Sciatic nerve (tissue), 2 donors: ENCODE measurements at regions not wholly inside any gene's neighbourhood (a gene's known extent, or its start where the extent isn't known, plus 50 kb on each side); places are given as distances from the start of the nearest gene placed in this dataset.
"Not testable (repeated sequence)": the region's sequence is repeated elsewhere in the genome, so short reads cannot be mapped to it uniquely, and the experiment has no call there.

Experiments
- ATAC-seq: fragments of 200-7000 bp; cut with Tn5 transposase; one replicate; pipeline ENCODE4 v1.9.1; 2020; ENCODE audit warnings: mild to moderate bottlenecking, moderate library complexity
- DNase-seq: peaks from one replicate; pipeline ENCODE4 v3.0.0-alpha.2; 2020; ENCODE audit warnings: low spot score
- intact Hi-C: fragments of 100-400 bp; cut with DNase I; formaldehyde crosslinking; loops from one replicate; pipeline ENCODE4 v1.14.2; 2022
- donor health status: DM: no; HTN: no; CAD: no.
- donor health status: DM: no; HTN: no; CAD: no.

DNA sequence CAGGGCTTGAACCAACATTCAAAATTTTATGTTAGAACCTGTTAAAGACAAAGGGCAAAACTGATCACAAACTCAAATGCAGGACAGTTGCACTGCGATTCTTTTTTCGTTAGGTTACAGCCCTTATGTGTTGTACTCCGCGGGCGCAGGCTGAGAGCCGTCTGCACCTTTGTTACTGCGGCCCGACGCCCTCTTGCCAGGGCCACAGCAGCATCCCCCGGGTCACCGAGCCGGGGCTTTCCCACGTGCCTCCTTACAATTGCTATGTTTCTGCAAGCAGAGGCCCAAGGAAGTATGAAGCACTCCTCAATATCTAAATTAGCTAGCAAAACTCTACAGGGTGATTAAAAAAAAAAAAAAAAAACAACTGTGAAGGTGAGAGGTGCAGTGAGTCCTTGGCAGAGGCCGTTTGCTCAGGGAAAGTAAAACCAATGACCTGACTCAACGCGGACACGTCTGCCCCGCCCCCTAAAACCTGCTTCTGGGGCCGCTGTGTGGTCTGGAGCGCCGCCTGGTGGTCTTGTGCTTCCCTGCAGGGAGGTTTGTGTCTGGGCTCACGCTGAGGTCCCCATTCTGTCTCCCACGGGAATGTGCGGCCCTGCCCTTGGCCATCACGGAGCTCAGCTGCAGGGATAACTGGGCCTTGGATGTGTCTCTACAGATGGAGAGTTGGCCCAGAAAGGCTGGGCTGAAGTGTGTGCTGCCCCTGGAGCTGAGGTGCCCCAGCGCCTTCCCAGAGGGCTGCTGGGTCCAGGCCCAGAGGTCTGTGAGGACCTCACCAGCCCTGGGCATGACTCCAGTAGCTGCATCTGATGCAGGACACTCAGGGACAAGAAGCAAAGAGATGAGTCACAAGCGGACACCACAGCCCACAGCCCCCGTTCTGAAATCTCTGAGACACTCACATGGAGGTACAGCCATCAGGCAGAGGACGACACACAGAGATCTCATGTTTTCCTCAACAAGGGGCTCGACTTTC is 418.5 kb downstream of the TMEM121 start:
- intact Hi-C loops: no loop called here
- ATAC-seq: peak; percentile 51
- DNase-seq: no peak

DNA sequence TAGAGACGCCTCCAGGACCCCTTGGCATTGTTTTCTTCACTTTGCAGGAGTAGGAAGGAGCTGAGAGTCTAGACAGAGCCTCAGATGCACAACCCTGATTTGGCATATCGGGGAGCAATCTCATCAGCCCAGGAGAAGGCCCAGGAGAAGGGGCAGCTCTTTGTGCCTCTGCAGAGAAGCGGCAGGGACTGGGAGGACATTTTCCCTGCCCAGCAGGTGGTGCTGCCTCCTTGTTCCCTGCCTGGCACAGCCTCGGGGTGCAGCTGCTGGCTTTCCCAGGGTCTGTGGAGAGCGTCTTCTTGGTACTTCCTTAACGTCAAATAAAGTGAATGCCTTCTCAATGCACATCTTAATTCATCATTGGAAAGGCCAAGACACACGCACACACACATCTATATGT is 419.5 kb downstream of the TMEM121 start:
- intact Hi-C loops: no loop called here
- ATAC-seq: no peak
- no peak for DNase-seq

DNA sequence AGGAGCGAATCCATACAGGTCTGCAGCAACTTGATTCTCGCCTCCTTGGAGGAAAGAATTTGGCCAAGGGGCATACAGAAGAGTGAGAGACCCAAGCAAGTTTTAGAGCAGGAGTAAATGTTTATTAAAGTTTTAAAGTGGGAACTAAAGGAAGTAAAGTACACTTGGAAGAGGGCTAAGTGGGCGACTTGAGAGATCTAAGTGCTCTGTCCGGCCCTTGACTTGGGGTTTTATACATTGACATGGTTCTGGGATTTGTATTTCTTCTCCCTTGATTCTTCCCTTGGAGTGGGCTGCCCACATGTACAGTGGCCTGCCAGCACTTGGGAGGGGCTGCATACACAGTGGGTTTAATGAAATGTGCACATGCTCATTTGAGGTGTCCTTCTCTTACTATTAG is 421.2 kb downstream of the TMEM121 start:
- DNase-seq (no peak), ATAC-seq (no peak)
- intact Hi-C loops: no loop called here

DNA sequence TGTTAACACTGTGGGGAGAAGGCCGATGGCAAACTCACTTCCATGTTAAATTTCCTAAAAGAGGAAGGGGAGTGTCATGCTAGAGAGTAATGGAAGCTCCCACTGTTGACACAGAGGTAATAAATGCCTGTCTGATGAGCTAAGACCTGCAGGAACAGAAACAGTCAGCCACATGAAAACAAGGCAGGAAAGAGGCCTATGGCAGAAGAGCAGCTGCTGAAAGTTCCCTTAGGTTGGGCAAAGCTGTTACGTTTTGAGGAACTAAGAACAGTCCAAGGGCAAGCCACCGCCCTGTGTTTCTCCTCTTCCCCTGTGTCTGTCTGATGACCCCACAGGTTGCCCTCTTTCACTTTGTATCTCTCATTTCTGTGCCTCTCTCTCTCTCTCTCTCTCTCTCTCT is 422.6 kb downstream of the TMEM121 start:
- intact Hi-C loops, ATAC-seq, DNase-seq: not testable (repeated sequence)

DNA sequence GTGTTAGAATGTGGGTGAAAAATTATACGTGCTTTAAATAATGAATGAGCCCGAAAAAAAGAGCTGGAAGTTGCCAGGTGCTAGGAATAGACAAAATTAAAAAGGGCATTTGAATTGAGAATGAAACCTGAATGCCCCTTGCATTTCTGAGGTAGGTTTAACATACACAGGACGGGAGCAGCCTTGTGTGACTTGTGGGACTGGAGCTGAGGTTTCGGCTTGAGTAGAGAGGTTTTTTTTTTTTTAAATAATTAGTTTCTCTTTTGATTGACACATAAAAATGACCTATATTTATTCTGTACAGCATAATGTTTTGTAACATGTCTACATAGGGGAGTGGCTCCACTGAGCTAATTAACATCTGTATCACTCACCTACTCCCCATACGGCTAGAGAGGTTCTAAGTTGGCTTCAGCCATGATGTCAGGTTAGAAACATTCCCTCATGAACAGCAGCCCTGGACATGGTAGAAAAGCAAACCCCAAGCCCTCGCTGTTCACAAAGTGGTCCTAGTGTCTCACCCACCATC is 424.0 kb downstream of the TMEM121 start:
- intact Hi-C loops, ATAC-seq, DNase-seq: not testable (repeated sequence)

DNA sequence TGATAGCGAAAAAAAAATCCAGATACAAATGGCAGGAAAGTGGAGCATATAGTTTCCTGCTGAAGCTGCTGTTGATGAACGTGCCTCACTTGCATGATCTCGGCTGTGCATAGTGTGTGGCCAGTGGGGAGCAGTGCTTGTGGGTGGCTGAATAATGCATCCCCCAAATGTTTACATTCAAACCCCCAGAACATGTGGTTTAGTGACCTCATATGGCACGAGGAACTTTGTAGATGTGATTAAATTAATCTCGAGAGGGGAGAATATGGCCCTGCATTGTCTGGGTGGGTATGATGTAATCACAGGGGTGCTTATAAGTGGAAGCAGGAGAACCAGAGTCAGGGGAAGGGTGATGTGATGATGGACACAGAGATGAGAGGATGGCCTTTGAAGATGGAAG is 425.0 kb downstream of the TMEM121 start:
- DNase-seq (no peak), ATAC-seq (no peak)
- intact Hi-C loops: no loop called here

DNA sequence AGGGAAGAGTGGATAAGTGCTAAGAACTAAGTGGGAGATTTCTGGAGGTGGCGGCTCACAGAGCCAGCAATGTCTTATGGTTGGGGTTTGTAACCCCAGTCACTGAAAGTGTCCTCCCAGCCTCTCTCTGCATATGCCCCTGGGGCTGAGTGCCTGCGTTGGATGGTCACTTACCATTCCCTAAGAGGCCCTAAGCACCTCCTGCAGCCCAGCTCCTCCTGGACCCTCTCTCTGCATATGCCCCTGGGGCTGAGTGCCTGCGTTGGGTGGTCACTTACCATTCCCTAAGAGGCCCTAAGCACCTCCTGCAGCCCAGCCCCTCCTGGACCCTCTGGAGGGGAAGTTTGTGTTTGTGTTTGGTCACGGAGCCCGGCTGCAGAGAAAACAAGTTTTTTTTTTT is 425.8 kb downstream of the TMEM121 start:
- intact Hi-C loops: no loop called here
- ATAC-seq: no peak
- DNase-seq: no peak

DNA sequence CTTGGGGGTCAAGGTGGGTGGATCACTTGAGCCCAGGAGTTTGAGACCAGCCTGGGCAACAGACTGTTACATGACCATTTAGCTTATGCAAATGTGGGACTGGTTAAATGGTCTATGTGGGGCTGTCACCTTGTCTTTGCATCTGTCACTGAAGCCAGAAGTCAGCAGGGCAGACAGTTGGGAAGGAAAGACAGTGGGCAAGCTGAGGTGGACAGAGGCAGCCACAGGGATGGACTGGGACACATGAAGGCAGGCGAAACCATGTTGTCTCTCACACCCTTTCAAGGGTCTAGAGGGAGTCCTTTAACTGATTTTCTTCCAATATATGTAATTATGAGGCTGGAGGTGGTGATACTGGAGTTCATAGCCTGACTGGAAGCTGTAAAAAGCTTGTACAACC is 426.4 kb downstream of the TMEM121 start:
- DNase-seq (no peak), ATAC-seq (no peak)
- intact Hi-C loops: no loop called here

DNA sequence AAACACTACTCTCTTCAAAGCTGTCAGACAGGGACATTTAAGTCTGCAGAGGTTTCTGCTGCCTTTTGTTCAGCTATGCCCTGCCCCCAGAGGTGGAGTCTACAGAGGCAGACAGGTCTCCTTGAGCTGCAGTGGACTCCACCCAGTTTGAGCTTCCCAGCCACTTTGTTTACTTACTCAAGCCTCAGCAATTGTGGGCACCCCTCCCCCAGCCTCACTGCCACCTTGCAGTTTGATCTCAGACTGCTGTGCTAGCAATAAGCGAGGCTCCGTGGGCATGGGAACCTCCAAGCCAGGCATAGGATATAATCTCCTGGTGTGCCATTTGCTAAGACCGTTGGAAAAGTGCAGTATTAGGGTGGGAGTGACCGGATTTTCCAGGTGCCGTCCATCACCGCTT is 435.2 kb downstream of the TMEM121 start:
- ATAC-seq, intact Hi-C loops, DNase-seq: not testable (repeated sequence)

DNA sequence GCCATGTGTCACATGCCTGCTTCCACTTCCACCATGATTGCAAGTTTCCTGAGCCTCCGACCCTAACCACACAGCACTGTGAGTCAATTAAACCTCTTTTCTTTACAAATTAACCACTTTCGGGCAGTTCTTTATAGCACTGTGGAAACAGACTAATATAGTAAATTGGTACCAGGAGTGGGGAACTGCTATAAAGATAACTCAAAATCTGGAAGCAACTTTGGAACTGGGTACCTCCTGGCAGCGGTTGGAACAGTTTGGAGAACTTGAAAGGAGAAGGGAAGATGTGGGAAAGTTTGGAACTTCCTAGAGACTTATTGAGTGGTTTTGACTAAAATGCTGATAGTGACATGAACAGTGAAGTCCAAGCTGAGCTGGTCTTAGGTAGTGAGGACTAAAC is 436.1 kb downstream of the TMEM121 start:
- DNase-seq (no peak), ATAC-seq (no peak)
- intact Hi-C loops: no loop called here

DNA sequence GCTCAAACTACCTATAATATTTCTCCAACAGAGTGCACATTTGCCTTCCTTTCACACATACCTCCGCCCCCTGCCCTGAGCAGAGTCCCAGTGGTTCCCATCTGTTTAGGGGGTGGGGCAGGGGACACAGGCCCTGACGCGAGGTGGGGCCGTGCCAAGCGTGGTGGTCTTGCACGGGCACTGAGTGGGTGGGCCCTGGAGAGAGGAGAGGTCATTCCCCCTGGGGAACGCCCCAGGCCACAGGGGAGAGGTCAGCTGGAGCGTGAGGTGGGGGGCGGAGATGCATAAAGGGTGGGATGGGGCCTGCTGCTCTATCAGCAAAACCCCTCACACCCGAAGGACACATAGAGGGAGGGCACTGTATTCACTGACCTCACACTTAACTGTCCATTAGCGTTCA is 441.9 kb downstream of the TMEM121 start:
- ATAC-seq (no peak), DNase-seq (no peak)
- intact Hi-C loops: no loop called here

DNA sequence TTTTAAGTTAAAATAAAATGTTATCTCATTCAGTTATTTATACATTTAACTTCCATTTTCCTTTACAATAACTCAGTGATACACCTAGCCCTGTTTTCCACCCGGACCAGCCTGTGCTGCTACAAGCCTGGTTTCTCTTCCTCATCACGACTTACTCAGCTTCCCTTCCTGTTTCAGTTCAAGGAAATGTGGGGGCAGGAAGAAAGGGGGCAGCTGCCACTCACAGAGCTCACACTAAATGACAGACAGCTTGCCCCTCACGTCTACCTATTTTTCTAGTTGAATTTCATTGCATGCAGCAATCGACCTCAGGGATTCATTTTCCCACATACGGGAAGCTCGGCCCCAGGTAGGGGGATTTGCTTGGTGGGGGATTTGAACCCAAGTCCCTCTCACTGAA is 442.6 kb downstream of the TMEM121 start:
- ATAC-seq, intact Hi-C loops, DNase-seq: not testable (repeated sequence)

DNA sequence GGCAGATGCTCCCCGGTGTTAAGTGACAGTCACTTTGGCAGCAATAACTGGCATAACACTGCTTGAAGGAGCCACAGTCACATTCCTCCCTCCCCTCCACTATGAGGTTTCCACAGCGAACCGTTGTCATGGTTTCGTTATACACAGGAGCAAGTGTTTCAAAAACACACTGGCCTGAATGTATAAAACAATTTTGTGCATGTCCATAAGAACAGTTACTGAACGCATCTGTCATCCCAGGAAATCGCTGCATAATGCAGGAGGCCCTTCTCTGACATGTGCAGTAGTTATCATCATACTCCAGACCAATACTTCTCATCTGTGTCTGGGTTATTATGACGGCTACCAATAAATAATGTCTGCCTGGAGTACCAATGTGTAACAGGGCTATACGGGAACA is 444.4 kb downstream of the TMEM121 start:
- ATAC-seq, intact Hi-C loops, DNase-seq: not testable (repeated sequence)

DNA sequence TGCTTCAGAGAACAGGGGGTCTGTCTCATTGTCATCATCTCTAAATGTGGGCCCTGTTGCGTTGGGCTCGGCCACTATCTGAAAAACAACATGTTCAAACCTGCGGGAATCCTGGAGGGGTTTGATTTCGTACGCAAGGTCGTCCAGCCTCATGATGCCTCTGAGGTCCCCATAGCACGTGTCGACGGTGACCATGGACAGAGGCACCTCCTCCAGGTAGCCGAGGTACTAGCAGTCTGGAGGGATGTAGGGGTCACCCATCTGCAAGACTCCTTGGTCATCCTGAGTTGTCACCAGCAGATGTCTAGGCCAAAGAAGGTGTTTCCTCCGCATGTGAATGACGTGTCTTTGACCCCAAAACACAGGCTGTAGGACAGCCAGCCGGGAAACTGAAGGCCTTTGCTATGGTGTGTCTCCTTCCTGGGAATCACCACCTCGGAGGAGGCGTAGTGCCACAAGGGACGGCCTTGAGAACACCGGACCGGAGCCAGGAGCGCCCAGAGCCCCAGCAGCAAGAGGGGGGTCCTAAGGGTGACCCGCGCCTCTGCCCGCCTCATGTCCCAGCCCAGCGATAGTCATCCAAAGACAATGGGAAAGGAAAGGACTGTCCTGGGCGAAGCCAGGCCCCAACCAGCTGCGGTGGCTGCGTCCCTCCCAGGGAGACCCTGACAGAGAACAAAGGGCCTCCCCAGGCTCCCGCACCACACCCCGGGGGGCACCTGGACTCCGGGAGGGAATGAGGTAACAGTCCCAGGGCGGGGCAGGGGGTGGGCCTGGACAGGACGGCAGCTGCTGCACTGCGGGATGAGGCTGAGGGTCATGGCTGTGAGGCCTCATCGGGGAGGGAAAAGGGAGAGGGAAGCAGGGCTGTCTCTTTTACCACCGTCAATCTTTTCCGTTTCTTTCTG is 445.5 kb downstream of the TMEM121 start:
- DNase-seq: no peak
- intact Hi-C loops: no loop called here
- no peak for ATAC-seq

DNA sequence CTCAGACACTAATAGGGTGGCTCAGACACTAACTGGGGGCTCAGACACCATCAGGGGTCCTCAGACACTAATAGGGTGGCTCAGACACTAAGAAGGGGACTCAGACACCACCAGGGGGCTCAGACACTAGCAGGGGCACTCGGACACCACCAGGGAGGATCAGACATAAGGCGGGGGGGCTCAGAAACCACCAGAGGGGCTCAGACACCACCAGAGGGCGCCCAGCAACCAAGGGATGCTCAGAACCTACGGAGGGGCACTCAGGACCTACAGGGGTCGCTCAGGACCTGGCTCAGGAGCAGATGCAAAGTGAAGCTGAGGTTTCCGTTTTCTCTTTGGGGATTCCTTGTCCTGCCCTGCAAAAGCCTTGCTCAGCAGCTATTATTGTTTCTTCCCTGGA is 448.5 kb downstream of the TMEM121 start:
- DNase-seq (no peak), ATAC-seq (no peak)
- intact Hi-C loops: no loop called here

DNA sequence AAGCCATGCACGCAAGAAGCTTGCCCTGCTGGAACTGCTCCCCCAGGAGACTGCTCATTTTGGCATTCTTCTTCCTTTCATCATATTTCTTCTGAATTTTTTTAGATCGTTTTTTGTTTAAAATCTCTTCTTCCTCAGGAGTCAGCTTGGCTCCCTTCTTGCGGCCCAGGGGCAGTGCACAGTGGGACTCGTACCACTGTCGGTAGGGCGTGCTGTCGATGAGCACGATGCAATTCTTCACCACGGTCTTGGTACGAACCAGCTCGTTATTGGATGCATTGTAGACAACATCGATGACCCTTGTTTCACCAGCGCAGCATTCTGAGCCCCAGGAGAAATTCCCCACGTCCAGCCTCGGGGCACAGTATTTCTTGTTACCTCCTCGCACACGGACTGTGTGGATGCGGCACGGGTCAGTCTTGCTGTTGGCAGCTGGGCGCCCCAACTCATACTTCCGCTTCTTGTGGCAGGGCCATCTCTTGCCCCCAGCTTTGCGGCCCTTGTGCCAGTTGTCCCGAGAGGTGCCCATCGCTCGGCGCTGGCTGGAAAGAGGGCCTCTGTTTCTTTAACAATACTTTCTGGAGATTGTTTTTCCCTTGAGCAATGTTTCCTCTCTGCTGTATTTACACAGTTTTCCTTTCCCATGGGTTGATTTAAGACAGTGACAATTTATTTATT is 452.4 kb downstream of the TMEM121 start:
- intact Hi-C loops: no loop called here
- DNase-seq (no peak), ATAC-seq (no peak)

DNA sequence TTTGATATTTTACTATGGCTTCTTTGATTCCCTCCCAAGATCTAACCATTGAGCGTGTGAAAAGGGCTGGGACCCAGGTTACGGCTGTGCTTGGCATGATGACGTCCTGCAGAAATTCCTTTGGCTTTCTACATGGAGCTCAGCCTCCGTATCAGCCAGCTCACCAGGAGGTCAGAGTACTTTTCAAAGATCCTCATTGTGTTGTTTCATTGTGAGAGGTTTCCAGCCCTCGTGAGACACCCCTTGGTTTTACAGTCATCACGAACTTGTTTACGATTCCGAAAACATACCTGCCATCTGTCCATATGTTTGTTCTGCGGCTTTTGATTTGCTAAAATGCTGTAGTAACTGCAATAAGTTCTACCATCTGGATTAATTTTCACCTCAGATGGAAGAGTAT is 453.1 kb downstream of the TMEM121 start:
- DNase-seq: no peak
- ATAC-seq: no peak
- intact Hi-C loops: no loop called here

DNA sequence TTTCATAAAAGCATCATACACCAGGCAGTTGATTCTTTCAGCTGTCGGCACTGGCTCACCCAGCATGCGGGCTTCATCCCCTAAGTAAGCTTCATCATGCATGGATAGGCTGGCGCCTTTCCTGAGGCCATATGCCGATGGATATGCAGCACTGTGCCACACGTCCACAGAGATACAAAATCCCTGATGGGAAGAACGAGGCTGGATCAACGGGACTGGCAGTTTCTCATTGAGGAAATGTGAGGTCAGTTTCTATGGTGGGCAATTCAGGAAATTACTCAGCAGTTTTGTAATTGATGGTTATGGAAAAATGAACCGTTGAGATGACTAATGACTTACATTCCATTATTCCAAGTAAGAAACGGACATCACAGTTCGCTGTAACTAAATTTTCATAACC is 453.8 kb downstream of the TMEM121 start:
- DNase-seq (no peak), ATAC-seq (no peak)
- intact Hi-C loops: no loop called here
